ENCODE measurements at regions not wholly inside any gene's neighbourhood (a gene's known extent, or its start where the extent isn't known, plus 50 kb on each side); places are given as distances from the start of the nearest gene placed in this dataset.

- H3K9me3 ChIP-seq (ENCODE audit: low read length), result no peaks in the 10 kb centered on the region
- no peaks in the 10 kb centered on the region for H3K27me3 ChIP-seq (ENCODE audit: control insufficient read depth in 1 of 2, insufficient read depth in 2 of 2, low read length in 2 of 2)
- peaks cover 3% of the 10 kb centered on the region for H3K4me1 ChIP-seq (ENCODE audit: insufficient read depth, low read length)
- no peak overlapping the region for H3K27ac ChIP-seq (ENCODE audit: low read depth, low read length)
- H3K36me3 ChIP-seq (ENCODE audit: insufficient read depth, low read length), result no peaks in the 10 kb centered on the region
- no peak overlapping the region for H3K9ac ChIP-seq (ENCODE audit: low read length)
- no peak overlapping the region for H3K4me3 ChIP-seq (ENCODE audit: low read depth in 1 of 2, low read length in 2 of 2)
Measured at GRCh38 chr7:80082213-80082612, 52.4 kb upstream of the GNAI1 start.

- Histone ChIP-seq H3K4me1 (ENCODE audit: insufficient read depth, low read length) (no peaks in the 10 kb centered on the region), H3K36me3 (ENCODE audit: insufficient read depth, low read length) (no peaks in the 10 kb centered on the region), H3K27me3 (ENCODE audit: control insufficient read depth in 1 of 2, insufficient read depth in 2 of 2, low read length in 2 of 2) (no peaks in the 10 kb centered on the region), H3K9me3 (ENCODE audit: low read length) (no peaks in the 10 kb centered on the region), H3K27ac (ENCODE audit: low read depth, low read length) (no peak overlapping the region), H3K9ac (ENCODE audit: low read length) (no peak overlapping the region), H3K4me3 (ENCODE audit: low read depth in 1 of 2, low read length in 2 of 2) (no peak overlapping the region)
Measured at GRCh38 chr7:80078886-80079285, 55.7 kb upstream of the GNAI1 start.

- no peak overlapping the region for H3K27ac ChIP-seq (ENCODE audit: low read depth, low read length)
Measured at GRCh38 chr7:80078159-80078731, 56.4 kb upstream of the GNAI1 start.

GRCh38 chr7:80070391-80070790 lies 64.2 kb upstream of the GNAI1 start:
- Histone ChIP-seq H3K9me3 (ENCODE audit: low read length) (no peaks in the 10 kb centered on the region), H3K27ac (ENCODE audit: low read depth, low read length) (no peak overlapping the region), H3K4me1 (ENCODE audit: insufficient read depth, low read length) (no peaks in the 10 kb centered on the region), H3K27me3 (ENCODE audit: control insufficient read depth in 1 of 2, insufficient read depth in 2 of 2, low read length in 2 of 2) (no peaks in the 10 kb centered on the region), H3K4me3 (ENCODE audit: low read depth in 1 of 2, low read length in 2 of 2) (no peak overlapping the region), H3K9ac (ENCODE audit: low read length) (no peak overlapping the region), H3K36me3 (ENCODE audit: insufficient read depth, low read length) (no peaks in the 10 kb centered on the region)

More at GRCh38 chr7:80078159-80078731, 56.4 kb upstream of the GNAI1 start:
- H3K4me3 ChIP-seq (ENCODE audit: low read depth in 1 of 2, low read length in 2 of 2), result peak overlapping the region in 1 of 2 donors; percentile 7
- no peak overlapping the region for H3K9ac ChIP-seq (ENCODE audit: low read length)
- no peaks in the 10 kb centered on the region for H3K4me1 ChIP-seq (ENCODE audit: insufficient read depth, low read length)
- no peaks in the 10 kb centered on the region for H3K27me3 ChIP-seq (ENCODE audit: control insufficient read depth in 1 of 2, insufficient read depth in 2 of 2, low read length in 2 of 2)
- no peaks in the 10 kb centered on the region for H3K36me3 ChIP-seq (ENCODE audit: insufficient read depth, low read length)
- H3K9me3 ChIP-seq (ENCODE audit: low read length), result no peaks in the 10 kb centered on the region

GRCh38 chr7:80066639-80067038 lies 68.0 kb upstream of the GNAI1 start:
- Histone ChIP-seq H3K4me3 (ENCODE audit: low read depth in 1 of 2, low read length in 2 of 2) (no peak overlapping the region), H3K4me1 (ENCODE audit: insufficient read depth, low read length) (no peaks in the 10 kb centered on the region), H3K36me3 (ENCODE audit: insufficient read depth, low read length) (no peaks in the 10 kb centered on the region)

GRCh38 chr7:80063834-80064233 lies 70.8 kb upstream of the GNAI1 start:
- Histone ChIP-seq H3K9ac (ENCODE audit: low read length) (no peak overlapping the region), H3K36me3 (ENCODE audit: insufficient read depth, low read length) (no peaks in the 10 kb centered on the region), H3K27ac (ENCODE audit: low read depth, low read length) (no peak overlapping the region), H3K27me3 (ENCODE audit: control insufficient read depth in 1 of 2, insufficient read depth in 2 of 2, low read length in 2 of 2) (no peaks in the 10 kb centered on the region), H3K4me3 (ENCODE audit: low read depth in 1 of 2, low read length in 2 of 2) (no peak overlapping the region), H3K9me3 (ENCODE audit: low read length) (no peaks in the 10 kb centered on the region), H3K4me1 (ENCODE audit: insufficient read depth, low read length) (no peaks in the 10 kb centered on the region)

More at GRCh38 chr7:80066639-80067038, 68.0 kb upstream of the GNAI1 start:
- Histone ChIP-seq H3K27me3 (ENCODE audit: control insufficient read depth in 1 of 2, insufficient read depth in 2 of 2, low read length in 2 of 2) (no peaks in the 10 kb centered on the region), H3K9me3 (ENCODE audit: low read length) (no peaks in the 10 kb centered on the region), H3K9ac (ENCODE audit: low read length) (no peak overlapping the region), H3K27ac (ENCODE audit: low read depth, low read length) (no peak overlapping the region)

- Histone ChIP-seq H3K27ac (ENCODE audit: low read depth, low read length) (no peak overlapping the region), H3K4me1 (ENCODE audit: insufficient read depth, low read length) (no peaks in the 10 kb centered on the region), H3K9me3 (ENCODE audit: low read length) (no peaks in the 10 kb centered on the region), H3K27me3 (ENCODE audit: control insufficient read depth in 1 of 2, insufficient read depth in 2 of 2, low read length in 2 of 2) (no peaks in the 10 kb centered on the region), H3K36me3 (ENCODE audit: insufficient read depth, low read length) (no peaks in the 10 kb centered on the region), H3K9ac (ENCODE audit: low read length) (no peak overlapping the region), H3K4me3 (ENCODE audit: low read depth in 1 of 2, low read length in 2 of 2) (no peak overlapping the region)
Measured at GRCh38 chr7:80060218-80060806, 74.3 kb upstream of the GNAI1 start.

- Histone ChIP-seq H3K4me3 (ENCODE audit: low read depth in 1 of 2, low read length in 2 of 2) (no peak overlapping the region), H3K9ac (ENCODE audit: low read length) (no peak overlapping the region), H3K27ac (ENCODE audit: low read depth, low read length) (no peak overlapping the region), H3K27me3 (ENCODE audit: control insufficient read depth in 1 of 2, insufficient read depth in 2 of 2, low read length in 2 of 2) (no peaks in the 10 kb centered on the region), H3K36me3 (ENCODE audit: insufficient read depth, low read length) (no peaks in the 10 kb centered on the region), H3K9me3 (ENCODE audit: low read length) (no peaks in the 10 kb centered on the region), H3K4me1 (ENCODE audit: insufficient read depth, low read length) (no peaks in the 10 kb centered on the region)
Measured at GRCh38 chr7:80057488-80057887, 77.1 kb upstream of the GNAI1 start.

- no peaks in the 10 kb centered on the region for H3K36me3 ChIP-seq (ENCODE audit: insufficient read depth, low read length)
- H3K9ac ChIP-seq (ENCODE audit: low read length), result no peak overlapping the region
- H3K27ac ChIP-seq (ENCODE audit: low read depth, low read length), result no peak overlapping the region
- no peak overlapping the region for H3K4me3 ChIP-seq (ENCODE audit: low read depth in 1 of 2, low read length in 2 of 2)
- no peaks in the 10 kb centered on the region for H3K9me3 ChIP-seq (ENCODE audit: low read length)
- H3K27me3 ChIP-seq (ENCODE audit: control insufficient read depth in 1 of 2, insufficient read depth in 2 of 2, low read length in 2 of 2), result no peaks in the 10 kb centered on the region
- no peaks in the 10 kb centered on the region for H3K4me1 ChIP-seq (ENCODE audit: insufficient read depth, low read length)
Measured at GRCh38 chr7:80054356-80054755, 80.3 kb upstream of the GNAI1 start.

GRCh38 chr7:80053124-80053523 lies 81.5 kb upstream of the GNAI1 start:
- Histone ChIP-seq H3K9me3 (ENCODE audit: low read length) (no peaks in the 10 kb centered on the region), H3K36me3 (ENCODE audit: insufficient read depth, low read length) (no peaks in the 10 kb centered on the region), H3K9ac (ENCODE audit: low read length) (no peak overlapping the region), H3K4me3 (ENCODE audit: low read depth in 1 of 2, low read length in 2 of 2) (no peak overlapping the region), H3K27ac (ENCODE audit: low read depth, low read length) (no peak overlapping the region), H3K4me1 (ENCODE audit: insufficient read depth, low read length) (no peaks in the 10 kb centered on the region), H3K27me3 (ENCODE audit: control insufficient read depth in 1 of 2, insufficient read depth in 2 of 2, low read length in 2 of 2) (no peaks in the 10 kb centered on the region)

GRCh38 chr7:80047856-80048459 lies 86.7 kb upstream of the GNAI1 start:
- Histone ChIP-seq H3K27ac (ENCODE audit: low read depth, low read length) (no peak overlapping the region), H3K9ac (ENCODE audit: low read length) (no peak overlapping the region), H3K4me3 (ENCODE audit: low read depth in 1 of 2, low read length in 2 of 2) (no peak overlapping the region), H3K36me3 (ENCODE audit: insufficient read depth, low read length) (no peaks in the 10 kb centered on the region), H3K9me3 (ENCODE audit: low read length) (no peaks in the 10 kb centered on the region), H3K4me1 (ENCODE audit: insufficient read depth, low read length) (no peaks in the 10 kb centered on the region), H3K27me3 (ENCODE audit: control insufficient read depth in 1 of 2, insufficient read depth in 2 of 2, low read length in 2 of 2) (no peaks in the 10 kb centered on the region)

- Histone ChIP-seq H3K27me3 (ENCODE audit: control insufficient read depth in 1 of 2, insufficient read depth in 2 of 2, low read length in 2 of 2) (no peaks in the 10 kb centered on the region), H3K4me1 (ENCODE audit: insufficient read depth, low read length) (no peaks in the 10 kb centered on the region), H3K27ac (ENCODE audit: low read depth, low read length) (no peak overlapping the region), H3K4me3 (ENCODE audit: low read depth in 1 of 2, low read length in 2 of 2) (no peak overlapping the region), H3K9ac (ENCODE audit: low read length) (no peak overlapping the region), H3K36me3 (ENCODE audit: insufficient read depth, low read length) (no peaks in the 10 kb centered on the region), H3K9me3 (ENCODE audit: low read length) (no peaks in the 10 kb centered on the region)
Measured at GRCh38 chr7:80047032-80047431, 87.6 kb upstream of the GNAI1 start.
